Neuronal stem cell (in vitro differentiated cells): ENCODE measurements at regions not wholly inside any gene's neighbourhood (a gene's known extent, or its start where the extent isn't known, plus 50 kb on each side); places are given as distances from the start of the nearest gene placed in this dataset.

Source experiments
- DNase-seq: peaks from one replicate; pipeline ENCODE4 v3.0.0-alpha.2; 2013; ENCODE audit warnings: low spot score
- H2AFZ ChIP-seq: one replicate; pipeline ENCODE4 v1.6.1; 2013; ENCODE audit warnings: mild to moderate bottlenecking, low read length, inconsistent platforms
- H2AK5ac ChIP-seq: 2 replicates; pipeline ENCODE4 v1.6.1; 2013; ENCODE audit warnings: low read depth, mild to moderate bottlenecking, inconsistent platforms, low read length, moderate library complexity, mixed read lengths
- H2BK120ac ChIP-seq: 2 replicates; pipeline ENCODE4 v1.6.1; 2013; ENCODE audit warnings: low read depth, mild to moderate bottlenecking, inconsistent platforms, low read length, moderate library complexity, mixed read lengths
- H2BK12ac ChIP-seq: one replicate; pipeline ENCODE4 v1.6.1; 2013; ENCODE audit warnings: low read length, inconsistent platforms
- H2BK15ac ChIP-seq: 2 replicates; pipeline ENCODE4 v1.6.1; 2013; ENCODE audit warnings: mild to moderate bottlenecking, low read length, inconsistent platforms, mixed read lengths
- H2BK5ac ChIP-seq: one replicate; pipeline ENCODE4 v1.6.1; 2013; ENCODE audit warnings: inconsistent platforms, mild to moderate bottlenecking, low read length, moderate library complexity
- H3K14ac ChIP-seq: one replicate; pipeline ENCODE4 v1.6.1; 2013; ENCODE audit warnings: low read length, inconsistent platforms
- H3K18ac ChIP-seq: 2 replicates; pipeline ENCODE4 v1.6.1; 2013; ENCODE audit warnings: low read length, inconsistent platforms
- H3K23ac ChIP-seq: 2 replicates; pipeline ENCODE4 v1.6.1; 2013; ENCODE audit warnings: low read depth, mild to moderate bottlenecking, mixed read lengths, low read length, inconsistent platforms; ENCODE audit not compliant: poor library complexity
- H3K27ac ChIP-seq: replicated peaks from 3 replicates; pipeline ENCODE4 v1.5.1; 2013; ENCODE audit warnings: low read length, inconsistent platforms
- H3K27me3 ChIP-seq, 3 experiments: 2 replicates each; pipeline ENCODE4 v1.6.1; 2013; ENCODE audit warnings: low read length in 3 of 3, mild to moderate bottlenecking in 2 of 3, inconsistent platforms in 1 of 3, low read depth in 1 of 3, mixed read lengths in 1 of 3, moderate library complexity in 1 of 3; ENCODE audit not compliant: control insufficient read depth in 3 of 3, insufficient read depth in 3 of 3
- H3K36me3 ChIP-seq, 2 donors: replicated peaks in 1 of 2; 2 replicates each; pipeline ENCODE4 v1.6.1; 2013; ENCODE audit warnings: low read length in 2 of 2; ENCODE audit not compliant: control insufficient read depth in 2 of 2, insufficient read depth in 2 of 2
- H3K4ac ChIP-seq: 2 replicates; pipeline ENCODE4 v1.6.1; 2013; ENCODE audit warnings: inconsistent platforms, mild to moderate bottlenecking, low read length, moderate library complexity
- H3K4me1 ChIP-seq, 2 donors: 1 replicate in 1 of 2; 2 replicates in 1 of 2; pipeline ENCODE4 v1.6.1; 2013; ENCODE audit warnings: low read length in 2 of 2, low read depth in 1 of 2; ENCODE audit not compliant: control insufficient read depth in 2 of 2, insufficient read depth in 1 of 2
- H3K4me2 ChIP-seq: one replicate; pipeline ENCODE4 v1.6.1; 2013; ENCODE audit warnings: mild to moderate bottlenecking, low read length, inconsistent platforms; ENCODE audit not compliant: insufficient read depth, poor library complexity, severe bottlenecking
- H3K4me3 ChIP-seq, 2 donors: 2 replicates each; pipeline ENCODE4 v1.5.1; 2013; ENCODE audit warnings: low read length in 2 of 2, mild to moderate bottlenecking in 2 of 2, inconsistent platforms in 1 of 2, moderate library complexity in 1 of 2
- H3K79me1 ChIP-seq: one replicate; pipeline ENCODE4 v1.6.1; 2013; ENCODE audit warnings: low read depth, mild to moderate bottlenecking, inconsistent platforms, low read length, moderate library complexity
- H3K9ac ChIP-seq: one replicate; pipeline ENCODE4 v1.6.1; 2013; ENCODE audit warnings: mild to moderate bottlenecking, low read depth, low read length, inconsistent platforms; ENCODE audit not compliant: poor library complexity
- H3K9me3 ChIP-seq, 2 donors: replicated peaks in 1 of 2; 2 replicates each; pipeline versions ENCODE3 to v1.6.1; 2013; ENCODE audit warnings: low read length in 2 of 2, mild to moderate bottlenecking in 2 of 2, inconsistent platforms in 1 of 2, low read depth in 1 of 2, mixed read lengths in 1 of 2, moderate library complexity in 1 of 2; ENCODE audit not compliant: control insufficient read depth in 2 of 2, insufficient read depth in 1 of 2
- H4K8ac ChIP-seq: one replicate; pipeline ENCODE4 v1.6.1; 2013; ENCODE audit warnings: low read depth, mild to moderate bottlenecking, inconsistent platforms, low read length, moderate library complexity
- H4K91ac ChIP-seq: one replicate; pipeline ENCODE4 v1.6.1; 2013; ENCODE audit warnings: low read length, low read depth, mild to moderate bottlenecking, inconsistent platforms; ENCODE audit not compliant: poor library complexity
- WGBS, 2 donors: extraction: QIAGEN DNeasy Blood & Tissue Kit; methylation state at CpG; one replicate each; pipeline ENCODE4 v1.1.7; 2013; ENCODE audit warnings: missing lambda C conversion rate in 2 of 2, mixed read lengths in 1 of 2; ENCODE audit not compliant: insufficient read length in 2 of 2, insufficient replicate concordance in 1 of 2; ENCODE audit errors: extremely low coverage in 2 of 2; 5-methylcytosine and 5-hydroxymethylcytosine counted together

- no peak overlapping the region for H4K8ac ChIP-seq
- no peak overlapping the region for H2BK15ac ChIP-seq
- no peak overlapping the region for H2BK5ac ChIP-seq
- H3K36me3 ChIP-seq = no peaks in the 10 kb centered on the region
- no peak overlapping the region for H2BK12ac ChIP-seq
- H3K4ac ChIP-seq = no peak overlapping the region
- no peak overlapping the region for H3K4me2 ChIP-seq
- no CpG with 5 or more reads among the region's 1 CpG for WGBS, 2 donors
- no peak overlapping the region for H2BK120ac ChIP-seq
- no peak overlapping the region for H2AFZ ChIP-seq
- no peak overlapping the region for H3K27ac ChIP-seq
- H2AK5ac ChIP-seq = no peak overlapping the region
- no peaks in the 10 kb centered on the region for H3K4me1 ChIP-seq
- no peak overlapping the region for H3K4me3 ChIP-seq
- H4K91ac ChIP-seq = no peak overlapping the region
- no peaks in the 10 kb centered on the region for H3K79me1 ChIP-seq
- no peak for DNase-seq
- H3K27me3 ChIP-seq = no peaks in the 10 kb centered on the region
- no peak overlapping the region for H3K9ac ChIP-seq
- no peak overlapping the region for H3K14ac ChIP-seq
- no peak overlapping the region for H3K23ac ChIP-seq
- no peak overlapping the region for H3K18ac ChIP-seq
- no peaks in the 10 kb centered on the region for H3K9me3 ChIP-seq
Measured at GRCh38 chr3:88985491-88985890, 121.9 kb upstream of the EPHA3 start.

GRCh38 chr3:88986834-88987233 is 120.6 kb upstream of the EPHA3 start:
- no peak for DNase-seq
- WGBS, 2 donors = no CpG with 5 or more reads among the region's 2 CpGs
- no peak overlapping the region for H3K9ac ChIP-seq
- no peak overlapping the region for H3K4me2 ChIP-seq
- H2AFZ ChIP-seq = no peak overlapping the region
- no peak overlapping the region for H3K4me3 ChIP-seq
- no peak overlapping the region for H2BK15ac ChIP-seq
- no peak overlapping the region for H3K18ac ChIP-seq
- no peaks in the 10 kb centered on the region for H3K4me1 ChIP-seq
- no peak overlapping the region for H3K14ac ChIP-seq
- no peak overlapping the region for H2BK5ac ChIP-seq
- no peaks in the 10 kb centered on the region for H3K27me3 ChIP-seq
- H3K9me3 ChIP-seq = no peaks in the 10 kb centered on the region
- no peaks in the 10 kb centered on the region for H3K79me1 ChIP-seq
- H3K27ac ChIP-seq = no peak overlapping the region
- H3K4ac ChIP-seq = no peak overlapping the region
- H2BK120ac ChIP-seq = no peak overlapping the region
- no peaks in the 10 kb centered on the region for H3K36me3 ChIP-seq
- H2AK5ac ChIP-seq = no peak overlapping the region
- H4K91ac ChIP-seq = no peak overlapping the region
- no peak overlapping the region for H4K8ac ChIP-seq
- no peak overlapping the region for H3K23ac ChIP-seq
- H2BK12ac ChIP-seq = no peak overlapping the region

- Histone ChIP-seq H4K91ac (no peak overlapping the region), H3K18ac (no peak overlapping the region), H3K14ac (no peak overlapping the region), H2BK5ac (no peak overlapping the region), H3K9ac (no peak overlapping the region), H3K36me3 (no peaks in the 10 kb centered on the region), H3K4me3 (no peak overlapping the region), H2AFZ (no peak overlapping the region), H3K27me3 (no peaks in the 10 kb centered on the region), H3K27ac (no peak overlapping the region), H3K9me3 (no peaks in the 10 kb centered on the region), H3K4ac (no peak overlapping the region), H2AK5ac (no peak overlapping the region), H3K4me2 (no peak overlapping the region), H2BK12ac (no peak overlapping the region), H3K79me1 (no peaks in the 10 kb centered on the region), H2BK120ac (no peak overlapping the region), H3K23ac (no peak overlapping the region), H3K4me1 (no peaks in the 10 kb centered on the region), H2BK15ac (no peak overlapping the region), H4K8ac (no peak overlapping the region)
- no peak for DNase-seq
Measured at GRCh38 chr3:88987776-88988175, 119.6 kb upstream of the EPHA3 start.

GRCh38 chr3:88988906-88989305 is 118.5 kb upstream of the EPHA3 start:
- no peak overlapping the region for H2BK5ac ChIP-seq
- H3K4ac ChIP-seq = no peak overlapping the region
- H3K27me3 ChIP-seq = no peaks in the 10 kb centered on the region
- no peak overlapping the region for H3K4me2 ChIP-seq
- no peak overlapping the region for H2BK12ac ChIP-seq
- no peak overlapping the region for H3K27ac ChIP-seq
- H2AFZ ChIP-seq = no peak overlapping the region
- no peak overlapping the region for H3K14ac ChIP-seq
- peak overlapping the region; percentile 14 for H3K18ac ChIP-seq
- no peak overlapping the region for H4K8ac ChIP-seq
- H3K79me1 ChIP-seq = no peaks in the 10 kb centered on the region
- no peak overlapping the region for H2BK120ac ChIP-seq
- H4K91ac ChIP-seq = peak overlapping the region; percentile 83
- H3K36me3 ChIP-seq = no peaks in the 10 kb centered on the region
- H2BK15ac ChIP-seq = no peak overlapping the region
- DNase-seq = no peak
- H3K4me3 ChIP-seq = no peak overlapping the region
- H3K9ac ChIP-seq = no peak overlapping the region
- H2AK5ac ChIP-seq = no peak overlapping the region
- no CpG with 5 or more reads among the region's 3 CpGs for WGBS, 2 donors
- H3K9me3 ChIP-seq = no peaks in the 10 kb centered on the region
- H3K23ac ChIP-seq = no peak overlapping the region
- no peaks in the 10 kb centered on the region for H3K4me1 ChIP-seq
